GM23338 (cell line): ENCODE measurements at regions not wholly inside any gene's neighbourhood (a gene's known extent, or its start where the extent isn't known, plus 50 kb on each side); places are given as distances from the start of the nearest gene placed in this dataset.
A peak's percentile ranks its signal among the peaks of the same experiment; 100 is the strongest.

Experiments
- ATAC-seq: fragments of 200-7000 bp; cut with Tn5 transposase; 3 replicates; pipeline ENCODE4 v1.9.1; 2020
- DNase-seq: peaks from one replicate; pipeline ENCODE4 v3.0.0-alpha.2; 2015; ENCODE audit warnings: low spot score
- H2AFZ ChIP-seq: fragments of 200-600 bp; sonication (generic); 2 replicates; pipeline ENCODE4 v1.8.0; 2016; ENCODE audit warnings: antibody characterized with exemption, mild to moderate bottlenecking, moderate library complexity
- H3F3A ChIP-seq: fragments of 200-600 bp; sonication (generic); replicated peaks from 2 replicates; pipeline ENCODE4 v1.8.0; 2017; ENCODE audit warnings: antibody characterized with exemption, mixed run types, low read depth
- H3K27ac ChIP-seq: fragments of 200-600 bp; sonication (generic); 2 replicates; pipeline ENCODE4 v1.6.1; 2016; ENCODE audit warnings: low read depth
- H3K27me3 ChIP-seq: fragments of 200-600 bp; sonication (generic); 2 replicates; pipeline ENCODE4 v1.8.0; 2016; ENCODE audit warnings: mild to moderate bottlenecking, mixed run types, moderate library complexity; ENCODE audit not compliant: insufficient read depth
- H3K36me3 ChIP-seq: fragments of 200-600 bp; sonication (generic); 2 replicates; pipeline ENCODE4 v1.8.0; 2016; ENCODE audit warnings: mild to moderate bottlenecking; ENCODE audit not compliant: insufficient read depth
- H3K4me1 ChIP-seq: fragments of 200-600 bp; sonication (generic); 2 replicates; pipeline ENCODE4 v1.8.0; 2016; ENCODE audit warnings: mild to moderate bottlenecking, moderate library complexity; ENCODE audit not compliant: insufficient read depth
- H3K4me2 ChIP-seq: fragments of 200-600 bp; sonication (generic); 2 replicates; pipeline ENCODE4 v1.7.1; 2017; ENCODE audit warnings: mixed run types
- H3K4me3 ChIP-seq: fragments of 200-600 bp; sonication (generic); 2 replicates; pipeline ENCODE4 v1.6.1; 2016; ENCODE audit warnings: mixed run types
- H3K79me2 ChIP-seq: fragments of 200-600 bp; sonication (generic); replicated peaks from 2 replicates; pipeline ENCODE4 v1.8.0; 2017; ENCODE audit warnings: mild to moderate bottlenecking; ENCODE audit not compliant: insufficient read depth
- H3K9me2 ChIP-seq: fragments of 200-600 bp; sonication (generic); 2 replicates; pipeline ENCODE4 v1.8.0; 2017; ENCODE audit not compliant: insufficient read depth
- H4K20me1 ChIP-seq: fragments of 200-600 bp; sonication (generic); replicated peaks from 2 replicates; pipeline ENCODE4 v1.8.0; 2017; ENCODE audit warnings: mild to moderate bottlenecking; ENCODE audit not compliant: insufficient read depth
- H3K27ac Mint-ChIP-seq: 2 replicates; pipeline ENCODE4 v1.8.0; 2020; ENCODE audit warnings: inconsistent platforms, mild to moderate bottlenecking, moderate library complexity, mixed read lengths
- H3K27me3 Mint-ChIP-seq: 3 replicates; pipeline ENCODE4 v1.8.0; 2022; ENCODE audit warnings: low read depth, mild to moderate bottlenecking, moderate library complexity, mixed read lengths, inconsistent platforms; ENCODE audit not compliant: insufficient read depth, poor library complexity
- H3K36me3 Mint-ChIP-seq: 3 replicates; pipeline ENCODE4 v1.8.0; 2021; ENCODE audit warnings: low read depth, mild to moderate bottlenecking, inconsistent platforms, moderate library complexity, mixed read lengths
- H3K4me1 Mint-ChIP-seq: 3 replicates; pipeline ENCODE4 v1.8.0; 2020; ENCODE audit warnings: mild to moderate bottlenecking, inconsistent platforms, mixed read lengths
- H3K4me3 Mint-ChIP-seq: 3 replicates; pipeline ENCODE4 v1.8.0; 2021; ENCODE audit warnings: moderate library complexity, mild to moderate bottlenecking, inconsistent platforms, mixed read lengths
- H3K9me3 Mint-ChIP-seq: 3 replicates; pipeline ENCODE4 v1.8.0; 2020; ENCODE audit warnings: moderate library complexity, mild to moderate bottlenecking, inconsistent platforms, mixed read lengths
- CREB1 ChIP-seq: fragments of 250-450 bp; sonication (Bioruptor Pico); IDR thresholded peaks from 2 replicates; pipeline ENCODE4 v1.5.0; 2020; ENCODE audit warnings: low read depth, mild to moderate bottlenecking, moderate library complexity
- EZH2 ChIP-seq: fragments of 200-600 bp; sonication (generic); IDR thresholded peaks from one replicate; pipeline ENCODE4 v1.8.0; 2017; ENCODE audit warnings: antibody characterized with exemption, mild to moderate bottlenecking, low read depth; ENCODE audit not compliant: unreplicated experiment
- POLR2AphosphoS5 ChIP-seq: IDR thresholded peaks from 2 replicates; pipeline ENCODE4 v1.6.1; 2016; ENCODE audit warnings: antibody characterized with exemption, low read depth
- STAT1 ChIP-seq: IDR thresholded peaks from one replicate; pipeline ENCODE4 v1.6.1; 2016; ENCODE audit warnings: antibody characterized with exemption; ENCODE audit not compliant: unreplicated experiment
- ZNF114 ChIP-seq: fragments of 250-450 bp; sonication (Bioruptor Pico); IDR thresholded peaks from 2 replicates; pipeline ENCODE4 v1.5.0; 2020; ENCODE audit warnings: mild to moderate bottlenecking, moderate library complexity
- ZNF331 ChIP-seq: fragments of 250-450 bp; sonication (Bioruptor Pico); IDR thresholded peaks from 2 replicates; pipeline ENCODE4 v1.5.0; 2020; ENCODE audit warnings: low read depth, mild to moderate bottlenecking, moderate library complexity
- ZNF462 ChIP-seq: fragments of 250-450 bp; sonication (Bioruptor Pico); IDR thresholded peaks from 2 replicates; pipeline ENCODE4 v1.5.0; 2020; ENCODE audit warnings: mild to moderate bottlenecking, moderate library complexity
- TF ChIP-seq, protein P1 (sequence below): IDR thresholded peaks from one replicate; pipeline ENCODE4 v1.6.1; 2018; ENCODE audit warnings: antibody characterized with exemption; ENCODE audit not compliant: unreplicated experiment
- TF ChIP-seq, protein P2 (sequence below), 2 experiments: fragments of 200-600 bp in 1 of 2; sonication (generic) in 1 of 2; conservative IDR thresholded peaks; 2 replicates each; pipeline versions ENCODE4 v1.5.1 to v1.6.1; 2016 to 2017; ENCODE audit warnings: antibody characterized with exemption in 2 of 2, low read depth in 2 of 2, mild to moderate bottlenecking in 2 of 2, moderate library complexity in 1 of 2

GRCh38 chr19:30086916-30087315, 144.9 kb downstream of the URI1 start:
- H4K20me1 ChIP-seq = no peaks in the 10 kb centered on the region
- no peaks in the 10 kb centered on the region for H3K4me1 ChIP-seq
- Mint-ChIP-seq H3K4me3 (no peak overlapping the region), H3K36me3 (no peaks in the 10 kb centered on the region), H3K27ac (peak overlapping the region; percentile 47; the same call in 1 of the 2 replicates), H3K9me3 (no peaks in the 10 kb centered on the region; the same call in 2 of the 3 replicates), H3K4me1 (no peaks in the 10 kb centered on the region; the same call in 2 of the 3 replicates), H3K27me3 (peaks cover 10% of the 10 kb centered on the region)
- TF ChIP-seq, protein P1, sequence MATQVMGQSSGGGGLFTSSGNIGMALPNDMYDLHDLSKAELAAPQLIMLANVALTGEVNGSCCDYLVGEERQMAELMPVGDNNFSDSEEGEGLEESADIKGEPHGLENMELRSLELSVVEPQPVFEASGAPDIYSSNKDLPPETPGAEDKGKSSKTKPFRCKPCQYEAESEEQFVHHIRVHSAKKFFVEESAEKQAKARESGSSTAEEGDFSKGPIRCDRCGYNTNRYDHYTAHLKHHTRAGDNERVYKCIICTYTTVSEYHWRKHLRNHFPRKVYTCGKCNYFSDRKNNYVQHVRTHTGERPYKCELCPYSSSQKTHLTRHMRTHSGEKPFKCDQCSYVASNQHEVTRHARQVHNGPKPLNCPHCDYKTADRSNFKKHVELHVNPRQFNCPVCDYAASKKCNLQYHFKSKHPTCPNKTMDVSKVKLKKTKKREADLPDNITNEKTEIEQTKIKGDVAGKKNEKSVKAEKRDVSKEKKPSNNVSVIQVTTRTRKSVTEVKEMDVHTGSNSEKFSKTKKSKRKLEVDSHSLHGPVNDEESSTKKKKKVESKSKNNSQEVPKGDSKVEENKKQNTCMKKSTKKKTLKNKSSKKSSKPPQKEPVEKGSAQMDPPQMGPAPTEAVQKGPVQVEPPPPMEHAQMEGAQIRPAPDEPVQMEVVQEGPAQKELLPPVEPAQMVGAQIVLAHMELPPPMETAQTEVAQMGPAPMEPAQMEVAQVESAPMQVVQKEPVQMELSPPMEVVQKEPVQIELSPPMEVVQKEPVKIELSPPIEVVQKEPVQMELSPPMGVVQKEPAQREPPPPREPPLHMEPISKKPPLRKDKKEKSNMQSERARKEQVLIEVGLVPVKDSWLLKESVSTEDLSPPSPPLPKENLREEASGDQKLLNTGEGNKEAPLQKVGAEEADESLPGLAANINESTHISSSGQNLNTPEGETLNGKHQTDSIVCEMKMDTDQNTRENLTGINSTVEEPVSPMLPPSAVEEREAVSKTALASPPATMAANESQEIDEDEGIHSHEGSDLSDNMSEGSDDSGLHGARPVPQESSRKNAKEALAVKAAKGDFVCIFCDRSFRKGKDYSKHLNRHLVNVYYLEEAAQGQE = no peak
- TF ChIP-seq STAT1 (no peak), ZNF114 (CRISPR knock-in tag) (no peak), ZNF462 (CRISPR knock-in tag) (no peak), ZNF331 (CRISPR knock-in tag) (no peak), POLR2AphosphoS5 (no peak), CREB1 (CRISPR knock-in tag) (no peak), EZH2 (no peak)
- TF ChIP-seq, protein P2, sequence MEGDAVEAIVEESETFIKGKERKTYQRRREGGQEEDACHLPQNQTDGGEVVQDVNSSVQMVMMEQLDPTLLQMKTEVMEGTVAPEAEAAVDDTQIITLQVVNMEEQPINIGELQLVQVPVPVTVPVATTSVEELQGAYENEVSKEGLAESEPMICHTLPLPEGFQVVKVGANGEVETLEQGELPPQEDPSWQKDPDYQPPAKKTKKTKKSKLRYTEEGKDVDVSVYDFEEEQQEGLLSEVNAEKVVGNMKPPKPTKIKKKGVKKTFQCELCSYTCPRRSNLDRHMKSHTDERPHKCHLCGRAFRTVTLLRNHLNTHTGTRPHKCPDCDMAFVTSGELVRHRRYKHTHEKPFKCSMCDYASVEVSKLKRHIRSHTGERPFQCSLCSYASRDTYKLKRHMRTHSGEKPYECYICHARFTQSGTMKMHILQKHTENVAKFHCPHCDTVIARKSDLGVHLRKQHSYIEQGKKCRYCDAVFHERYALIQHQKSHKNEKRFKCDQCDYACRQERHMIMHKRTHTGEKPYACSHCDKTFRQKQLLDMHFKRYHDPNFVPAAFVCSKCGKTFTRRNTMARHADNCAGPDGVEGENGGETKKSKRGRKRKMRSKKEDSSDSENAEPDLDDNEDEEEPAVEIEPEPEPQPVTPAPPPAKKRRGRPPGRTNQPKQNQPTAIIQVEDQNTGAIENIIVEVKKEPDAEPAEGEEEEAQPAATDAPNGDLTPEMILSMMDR (conservative IDR thresholded peaks at IDR 0.05; ENCODE audit: low read depth in 2 of 2) = no peak
- no peak for DNase-seq
- H3K27ac ChIP-seq = no peak overlapping the region
- peaks cover 5% of the 10 kb centered on the region; the same call in 1 of the 2 replicates for H3K9me2 ChIP-seq
- H3F3A ChIP-seq = no peaks in the 10 kb centered on the region
- H3K4me3 ChIP-seq = no peak overlapping the region
- ATAC-seq = no peak
- H3K27me3 ChIP-seq = no peaks in the 10 kb centered on the region
- H3K4me2 ChIP-seq = no peak overlapping the region
- H3K36me3 ChIP-seq = no peaks in the 10 kb centered on the region
- no peak overlapping the region for H2AFZ ChIP-seq
- no peaks in the 10 kb centered on the region for H3K79me2 ChIP-seq
